Esophagus squamous epithelium (tissue), 4 donors: ENCODE measurements at regions not wholly inside any gene's neighbourhood (a gene's known extent, or its start where the extent isn't known, plus 50 kb on each side); places are given as distances from the start of the nearest gene placed in this dataset.

Experiments
- CTCF ChIP-seq, 6 experiments: fragments of 450-650 bp in 4 of 6; fragments of 200-600 bp in 2 of 6; sonication (generic) in 2 of 6; IDR thresholded peaks; one replicate each; pipeline ENCODE4 v1.5.1; 2016 to 2019; ENCODE audit warnings: antibody characterized with exemption in 6 of 6, mild to moderate bottlenecking in 4 of 6, moderate library complexity in 4 of 6
- POLR2A ChIP-seq, 4 donors: fragments of 450-650 bp; IDR thresholded peaks; one replicate each; pipeline ENCODE4 v1.6.1; 2017; ENCODE audit warnings: antibody characterized with exemption in 4 of 4, mild to moderate bottlenecking in 4 of 4, moderate library complexity in 3 of 4

GRCh38 chr10:21249435-21249834, 276.0 kb downstream of the SKIDA1 start:
- no peak for TF ChIP-seq CTCF (IDR thresholded peaks at IDR 0.05)
- TF ChIP-seq POLR2A (IDR thresholded peaks at IDR 0.05): no peak
